Transverse colon (tissue), 4 donors: ENCODE measurements at regions not wholly inside any gene's neighbourhood (a gene's known extent, or its start where the extent isn't known, plus 50 kb on each side); places are given as distances from the start of the nearest gene placed in this dataset.

Experiments
- CTCF ChIP-seq, 5 experiments: fragments of 200-600 bp in 3 of 5; fragments of 450-650 bp in 2 of 5; sonication (generic) in 3 of 5; IDR thresholded peaks; 1 replicate in 2 of 5; 2 replicates in 3 of 5; pipeline ENCODE4 v1.5.1; 2016 to 2017; ENCODE audit warnings: antibody characterized with exemption in 5 of 5, inconsistent platforms in 3 of 5, mild to moderate bottlenecking in 2 of 5, moderate library complexity in 1 of 5
- POLR2A ChIP-seq: fragments of 450-650 bp; IDR thresholded peaks from one replicate; pipeline ENCODE4 v1.6.1; 2016; ENCODE audit warnings: antibody characterized with exemption, mild to moderate bottlenecking, moderate library complexity
- POLR2AphosphoS5 ChIP-seq, 3 donors: sonication (generic); formaldehyde crosslinking; IDR thresholded peaks; one replicate each; pipeline ENCODE4 v1.6.1; 2016; ENCODE audit warnings: antibody characterized with exemption in 3 of 3

DNA sequence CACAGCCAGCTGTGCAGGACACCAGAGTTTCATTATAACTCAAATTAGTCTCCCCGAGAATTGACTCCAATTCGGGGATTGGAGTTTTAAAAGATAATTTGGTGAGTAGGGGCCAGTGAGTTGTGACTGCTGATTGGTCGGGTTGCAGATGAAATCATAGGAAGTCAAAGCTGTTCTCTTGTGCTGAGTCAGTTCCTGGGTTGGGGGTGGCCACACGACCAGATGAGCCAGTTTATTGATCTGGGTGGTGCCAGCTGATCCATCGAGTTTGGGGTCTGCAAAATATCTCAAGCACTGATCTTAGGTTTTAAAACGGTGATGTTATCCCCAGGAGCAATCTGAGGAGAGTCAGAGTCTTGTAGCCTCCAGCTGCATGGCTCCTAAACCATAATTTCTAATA, 82.7 kb upstream of the SLC66A3 start:
- TF ChIP-seq CTCF (IDR thresholded peaks at IDR 0.05) (no peak), POLR2A (no peak), POLR2AphosphoS5 (IDR thresholded peaks at IDR 0.05) (no peak)
